ENCODE measurements at regions not wholly inside any gene's neighbourhood (a gene's known extent, or its start where the extent isn't known, plus 50 kb on each side); places are given as distances from the start of the nearest gene placed in this dataset.

GRCh38 chr7:52095861-52096260 lies 779.3 kb upstream of the COBL start:
- DNase-seq (no peak), ATAC-seq (ENCODE audit: poor library complexity) (no peak)
- Histone ChIP-seq H3K9me3 (ENCODE audit: control insufficient read depth in 1 of 2, insufficient read depth in 1 of 2, low read length in 2 of 2) (peaks cover 0 to 5% of the 10 kb centered on the region in 2 experiments), H3K4me1 (ENCODE audit: insufficient read depth, low read length) (no peaks in the 10 kb centered on the region), H3K27me3 (ENCODE audit: control insufficient read depth in 1 of 2, insufficient read depth in 2 of 2, low read length in 2 of 2) (no peaks in the 10 kb centered on the region), H3K4me3 (ENCODE audit: low read length) (no peak overlapping the region), H3K36me3 (ENCODE audit: insufficient read depth, low read length) (no peaks in the 10 kb centered on the region), H3K27ac (ENCODE audit: low read depth in 1 of 2, low read length in 2 of 2) (no peak overlapping the region)
- ChIA-PET POLR2A (no interaction called here), CTCF (no interaction called here)
- Mint-ChIP-seq H3K9me3 (peaks cover 4% of the 10 kb centered on the region), H3K36me3 (ENCODE audit: low read depth) (no peaks in the 10 kb centered on the region), H3K4me3 (no peak overlapping the region), H3K27me3 (no peaks in the 10 kb centered on the region), H3K27ac (no peak overlapping the region), H3K4me1 (ENCODE audit: low read depth) (no peaks in the 10 kb centered on the region)
- intact Hi-C loops (cut with DNase I, micrococcal nuclease) = no loop called here
- TF ChIP-seq CTCF (IDR thresholded peaks at IDR 0.05) = no peak

GRCh38 chr7:52091996-52092395 lies 775.4 kb upstream of the COBL start:
- H3K36me3 ChIP-seq (ENCODE audit: insufficient read depth, low read length) = no peaks in the 10 kb centered on the region
- ATAC-seq (ENCODE audit: poor library complexity) = no peak
- CTCF ChIA-PET = no interaction called here
- no peak overlapping the region for H3K27ac ChIP-seq (ENCODE audit: low read depth in 1 of 2, low read length in 2 of 2)
- H3K4me3 Mint-ChIP-seq = no peak overlapping the region
- H3K4me1 ChIP-seq (ENCODE audit: insufficient read depth, low read length) = no peaks in the 10 kb centered on the region
- POLR2A ChIA-PET = no interaction called here
- H3K27me3 Mint-ChIP-seq = no peaks in the 10 kb centered on the region
- H3K36me3 Mint-ChIP-seq (ENCODE audit: low read depth) = no peaks in the 10 kb centered on the region
- H3K9me3 ChIP-seq (ENCODE audit: control insufficient read depth in 1 of 2, insufficient read depth in 1 of 2, low read length in 2 of 2) = peaks cover 0 to 14% of the 10 kb centered on the region in 2 experiments
- no peak overlapping the region for H3K27ac Mint-ChIP-seq
- no peak overlapping the region for H3K4me3 ChIP-seq (ENCODE audit: low read length)
- no peaks in the 10 kb centered on the region for H3K27me3 ChIP-seq (ENCODE audit: control insufficient read depth in 1 of 2, insufficient read depth in 2 of 2, low read length in 2 of 2)
- peaks cover 4% of the 10 kb centered on the region for H3K9me3 Mint-ChIP-seq
- intact Hi-C loops (cut with DNase I, micrococcal nuclease) = no loop called here
- H3K4me1 Mint-ChIP-seq (ENCODE audit: low read depth) = no peaks in the 10 kb centered on the region
- DNase-seq = no peak
- TF ChIP-seq CTCF (IDR thresholded peaks at IDR 0.05) = no peak

GRCh38 chr7:52091101-52091500 lies 774.5 kb upstream of the COBL start:
- no peak overlapping the region for H3K4me3 ChIP-seq (ENCODE audit: low read length)
- Mint-ChIP-seq H3K4me3 (no peak overlapping the region), H3K9me3 (peaks cover 2% of the 10 kb centered on the region), H3K27me3 (no peaks in the 10 kb centered on the region), H3K27ac (no peak overlapping the region), H3K4me1 (ENCODE audit: low read depth) (no peaks in the 10 kb centered on the region), H3K36me3 (ENCODE audit: low read depth) (no peaks in the 10 kb centered on the region)
- ChIA-PET POLR2A (no interaction called here), CTCF (no interaction called here)
- H3K36me3 ChIP-seq (ENCODE audit: insufficient read depth, low read length) = no peaks in the 10 kb centered on the region
- intact Hi-C loops (cut with DNase I, micrococcal nuclease) = no loop called here
- H3K4me1 ChIP-seq (ENCODE audit: insufficient read depth, low read length) = no peaks in the 10 kb centered on the region
- no peaks in the 10 kb centered on the region for H3K27me3 ChIP-seq (ENCODE audit: control insufficient read depth in 1 of 2, insufficient read depth in 2 of 2, low read length in 2 of 2)
- H3K9me3 ChIP-seq (ENCODE audit: control insufficient read depth in 1 of 2, insufficient read depth in 1 of 2, low read length in 2 of 2) = peaks cover 0 to 14% of the 10 kb centered on the region in 2 experiments
- H3K27ac ChIP-seq (ENCODE audit: low read depth in 1 of 2, low read length in 2 of 2) = no peak overlapping the region
- no peak for DNase-seq
- no peak for ATAC-seq (ENCODE audit: poor library complexity)
- TF ChIP-seq CTCF (IDR thresholded peaks at IDR 0.05) = no peak

Measured in CD4-positive, alpha-beta T cell (primary cell).